HepG2 (cell line): ENCODE measurements at regions not wholly inside any gene's neighbourhood (a gene's known extent, or its start where the extent isn't known, plus 50 kb on each side); places are given as distances from the start of the nearest gene placed in this dataset.

Source experiments
- ATAC-seq: fragments of 200-7000 bp; cut with Tn5 transposase; 3 replicates; pipeline ENCODE4 v1.9.1; 2020; ENCODE audit warnings: mild to moderate bottlenecking, moderate library complexity
- BruUV-seq: library from RNA; stranded (reverse); fragments of 400-500 nt; replicated peaks from 2 replicates; lab custom pipeline; 2021; lab: Mats Ljungman, UMichigan
- CTCF ChIA-PET: fragments of 300-600 bp; formaldehyde crosslinking; extraction: SDS; loops from one replicate; lab custom pipeline; 2021; ENCODE audit warnings: low total read pairs, inconsistent platforms, low intra/inter-chr PET ratio; lab: Yijun Ruan, JAX
- POLR2A ChIA-PET: fragments of 350-600 bp; sonication (Branson Sonifier 250); formaldehyde crosslinking; loops from one replicate; lab custom pipeline; 2020; ENCODE audit warnings: antibody characterized with exemption, inconsistent platforms; lab: Yijun Ruan, JAX
- DNase-seq: peaks from one replicate; pipeline ENCODE4 v3.0.0-alpha.2; 2015; ENCODE audit warnings: low spot score
- FAIRE-seq: peaks from 3 replicates; lab custom pipeline; 2011; peaks lifted over from hg19 to GRCh38; lab: Jason Lieb, UNC
- H2AFZ ChIP-seq: one replicate; pipeline ENCODE4 v1.6.1; 2011; ENCODE audit warnings: low read length, inconsistent platforms
- H3K27ac ChIP-seq: fragments of 300-600 bp; 3 replicates; pipeline ENCODE4 v1.8.0; 2011; ENCODE audit warnings: mixed run types, mild to moderate bottlenecking, mixed read lengths, low read length, inconsistent platforms; ENCODE audit not compliant: insufficient read depth; ENCODE audit errors: extremely low read length
- H3K27me3 ChIP-seq, 2 experiments: fragments of 200-600 bp in 1 of 2; 2 replicates in 1 of 2; 3 replicates in 1 of 2; pipeline versions ENCODE4 v1.6.0 to v1.8.0; 2011; ENCODE audit warnings: low read length in 2 of 2, mild to moderate bottlenecking in 2 of 2, moderate library complexity in 2 of 2, inconsistent platforms in 1 of 2; ENCODE audit not compliant: insufficient read depth in 2 of 2, control insufficient read depth in 1 of 2
- H3K36me3 ChIP-seq, 2 experiments: fragments of 200-600 bp in 1 of 2; replicated peaks in 1 of 2; 2 replicates in 1 of 2; 3 replicates in 1 of 2; pipeline versions ENCODE4 v1.5.1 to v1.8.0; 2011; ENCODE audit warnings: low read length in 2 of 2, inconsistent platforms in 1 of 2; ENCODE audit not compliant: insufficient read depth in 2 of 2, control insufficient read depth in 1 of 2
- H3K4me1 ChIP-seq: 2 replicates; pipeline ENCODE4 v1.5.1; 2012; ENCODE audit warnings: low read length, inconsistent platforms; ENCODE audit not compliant: insufficient read depth
- H3K4me2 ChIP-seq: 2 replicates; pipeline ENCODE4 v1.6.0; 2011; ENCODE audit warnings: low read depth, low read length, inconsistent platforms
- H3K4me3 ChIP-seq, 3 experiments: fragments of 200-600 bp in 1 of 3; sonication (generic), shearing (Covaris generic) in 1 of 3; replicated peaks in 1 of 3; 2 replicates each; pipeline ENCODE4 v1.5.1; 2011 to 2016; ENCODE audit warnings: low read length in 3 of 3, inconsistent platforms in 2 of 3, low read depth in 2 of 3, mild to moderate bottlenecking in 2 of 3, control low read depth in 1 of 3, mixed read lengths in 1 of 3; ENCODE audit not compliant: insufficient read depth in 1 of 3
- H3K79me2 ChIP-seq: one replicate; pipeline ENCODE4 v1.6.1; 2011; ENCODE audit warnings: low read length, inconsistent platforms; ENCODE audit not compliant: insufficient read depth
- H3K9ac ChIP-seq: 2 replicates; pipeline ENCODE4 v1.6.0; 2011; ENCODE audit warnings: mild to moderate bottlenecking, low read depth, low read length, inconsistent platforms; ENCODE audit not compliant: insufficient read depth
- H3K9me3 ChIP-seq: 2 replicates; pipeline ENCODE4 v1.5.1; 2012; ENCODE audit warnings: mild to moderate bottlenecking, low read length
- H4K20me1 ChIP-seq: 2 replicates; pipeline ENCODE4 v1.6.0; 2011; ENCODE audit warnings: inconsistent platforms, mild to moderate bottlenecking, low read length, moderate library complexity; ENCODE audit not compliant: insufficient read depth
- ATM ChIP-seq: fragments of 450-650 bp; IDR thresholded peaks from 2 replicates; pipeline ENCODE4 v1.7.1; 2017; ENCODE audit warnings: mild to moderate bottlenecking, borderline replicate concordance
- ATRX ChIP-seq: sonication (generic); formaldehyde crosslinking; IDR thresholded peaks from 2 replicates; pipeline ENCODE4 v1.4.0; 2020; ENCODE audit warnings: missing genetic modification reagents, borderline replicate concordance
- CREB1 ChIP-seq, 2 experiments: fragments of 450-650 bp in 1 of 2; IDR thresholded peaks; 2 replicates each; pipeline ENCODE4 v1.6.1; 2016 to 2017; ENCODE audit warnings: control low read depth in 1 of 2, mild to moderate bottlenecking in 1 of 2, missing compliant biosample characterization in 1 of 2, missing genetic modification characterization in 1 of 2
- GLI4 ChIP-seq: sonication (generic); formaldehyde crosslinking; IDR thresholded peaks from 2 replicates; pipeline ENCODE4 v1.5.1; 2020; ENCODE audit warnings: missing genetic modification reagents, mild to moderate bottlenecking, moderate library complexity, borderline replicate concordance
- MAFG ChIP-seq: sonication (generic); formaldehyde crosslinking; IDR thresholded peaks from 2 replicates; pipeline ENCODE4 v1.5.1; 2020; ENCODE audit warnings: mild to moderate bottlenecking, missing genetic modification reagents
- MED1 ChIP-seq: sonication (generic); formaldehyde crosslinking; IDR thresholded peaks from 2 replicates; pipeline ENCODE4 v1.4.0; 2020; ENCODE audit warnings: missing genetic modification reagents
- NFIC ChIP-seq: IDR thresholded peaks from 2 replicates; pipeline ENCODE4 v1.6.1; 2012; ENCODE audit warnings: mild to moderate bottlenecking, low read length, inconsistent platforms
- NR2C2 ChIP-seq: sonication (generic); formaldehyde crosslinking; IDR thresholded peaks from 2 replicates; pipeline ENCODE4 v1.4.0; 2020; ENCODE audit warnings: missing genetic modification reagents, mild to moderate bottlenecking, moderate library complexity, borderline replicate concordance
- PCBP1 ChIP-seq: fragments of 200-400 bp; formaldehyde crosslinking; IDR thresholded peaks from 2 replicates; pipeline ENCODE4 v1.6.1; 2017; ENCODE audit warnings: mild to moderate bottlenecking, low read depth, low read length, borderline replicate concordance
- POLR2G ChIP-seq: fragments of 200-400 bp; formaldehyde crosslinking; IDR thresholded peaks from 2 replicates; pipeline ENCODE4 v1.6.1; 2018; ENCODE audit warnings: mild to moderate bottlenecking, low read depth, low read length, moderate library complexity
- REL ChIP-seq: sonication (generic); formaldehyde crosslinking; conservative IDR thresholded peaks from 2 replicates; pipeline ENCODE4 v1.8.0; 2022; ENCODE audit warnings: mild to moderate bottlenecking, missing genetic modification reagents, moderate library complexity
- SAFB2 ChIP-seq: sonication (generic); formaldehyde crosslinking; IDR thresholded peaks from 2 replicates; pipeline ENCODE4 v1.5.1; 2020; ENCODE audit warnings: missing genetic modification reagents, low read depth, mild to moderate bottlenecking, borderline replicate concordance
- SATB2 ChIP-seq: sonication (generic); formaldehyde crosslinking; IDR thresholded peaks from 2 replicates; pipeline ENCODE4 v1.5.0; 2020; ENCODE audit warnings: missing genetic modification reagents
- TOPORS ChIP-seq: sonication (generic); formaldehyde crosslinking; IDR thresholded peaks from 2 replicates; pipeline ENCODE4 v1.8.0; 2023; ENCODE audit warnings: mild to moderate bottlenecking, missing genetic modification reagents
- YY1 ChIP-seq: IDR thresholded peaks from 2 replicates; pipeline ENCODE4 v1.6.1; 2011; ENCODE audit warnings: low read length, low read depth, moderate library complexity, mild to moderate bottlenecking; ENCODE audit not compliant: insufficient read depth, insufficient replicate concordance
- ZNF562 ChIP-seq: sonication (generic); formaldehyde crosslinking; IDR thresholded peaks from 2 replicates; pipeline ENCODE4 v1.8.0; 2022; ENCODE audit warnings: missing genetic modification reagents, borderline replicate concordance
- ZNF788 ChIP-seq: sonication (generic); formaldehyde crosslinking; IDR thresholded peaks from 2 replicates; pipeline ENCODE4 v1.5.0; 2020; ENCODE audit warnings: mild to moderate bottlenecking, missing genetic modification reagents, borderline replicate concordance
- ZSCAN30 ChIP-seq: sonication (generic); formaldehyde crosslinking; IDR thresholded peaks from 2 replicates; pipeline ENCODE4 v1.5.0; 2020; ENCODE audit warnings: mild to moderate bottlenecking, missing genetic modification reagents
- ZSCAN9 ChIP-seq: IDR thresholded peaks from 2 replicates; pipeline ENCODE4 v1.6.1; 2016; ENCODE audit warnings: borderline replicate concordance
- WGBS: methylation state at CpG from one replicate; pipeline ENCODE4 v1.1.6; 2017; ENCODE audit warnings: low lambda C conversion rate; 5-methylcytosine and 5-hydroxymethylcytosine counted together
- in situ Hi-C: cut with HindIII; loops from 2 replicates; pipeline ENCODE4 v1.10.0; 2017; ENCODE audit warnings: low pct_unique_long_range_greater_than_20kb; ENCODE audit not compliant: extremely low pct_ligation_motif_present
- intact Hi-C: fragments of 100-400 bp; cut with micrococcal nuclease; formaldehyde crosslinking; loops from one replicate; pipeline ENCODE4 v1.10.0; 2022; ENCODE audit not compliant: unreplicated experiment
- TF ChIP-seq, protein P1 (sequence below): sonication (generic); formaldehyde crosslinking; IDR thresholded peaks from 2 replicates; pipeline ENCODE4 v1.4.0; 2020; ENCODE audit warnings: mild to moderate bottlenecking, missing genetic modification reagents
- TF ChIP-seq, protein P2 (sequence below): sonication (generic); formaldehyde crosslinking; IDR thresholded peaks from 2 replicates; pipeline ENCODE4 v1.9.0; 2021; ENCODE audit warnings: missing genetic modification reagents, borderline replicate concordance

GRCh38 chr13:89966524-89966923 is 1381.0 kb upstream of the MIR17HG start (continued):
- TF ChIP-seq SATB2 (CRISPR knock-in tag), result no peak

- Histone ChIP-seq H3K4me3 (no peak overlapping the region), H3K27ac (no peak overlapping the region), H3K36me3 (no peaks in the 10 kb centered on the region), H4K20me1 (no peaks in the 10 kb centered on the region), H3K79me2 (no peaks in the 10 kb centered on the region), H3K9me3 (no peaks in the 10 kb centered on the region), H3K9ac (no peak overlapping the region), H3K4me1 (no peaks in the 10 kb centered on the region), H3K27me3 (no peaks in the 10 kb centered on the region), H3K4me2 (no peak overlapping the region), H2AFZ (no peak overlapping the region)
- TF ChIP-seq GLI4, result no peak
- TF ChIP-seq REL (CRISPR knock-in tag), result no peak
- TF ChIP-seq NFIC, result no peak
- no peak for TF ChIP-seq ZNF788 (CRISPR knock-in tag)
- TF ChIP-seq NR2C2 (CRISPR knock-in tag), result no peak
- TF ChIP-seq ATRX, result no peak
- TF ChIP-seq, protein P1, sequence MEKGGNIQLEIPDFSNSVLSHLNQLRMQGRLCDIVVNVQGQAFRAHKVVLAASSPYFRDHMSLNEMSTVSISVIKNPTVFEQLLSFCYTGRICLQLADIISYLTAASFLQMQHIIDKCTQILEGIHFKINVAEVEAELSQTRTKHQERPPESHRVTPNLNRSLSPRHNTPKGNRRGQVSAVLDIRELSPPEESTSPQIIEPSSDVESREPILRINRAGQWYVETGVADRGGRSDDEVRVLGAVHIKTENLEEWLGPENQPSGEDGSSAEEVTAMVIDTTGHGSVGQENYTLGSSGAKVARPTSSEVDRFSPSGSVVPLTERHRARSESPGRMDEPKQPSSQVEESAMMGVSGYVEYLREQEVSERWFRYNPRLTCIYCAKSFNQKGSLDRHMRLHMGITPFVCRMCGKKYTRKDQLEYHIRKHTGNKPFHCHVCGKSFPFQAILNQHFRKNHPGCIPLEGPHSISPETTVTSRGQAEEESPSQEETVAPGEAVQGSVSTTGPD (CRISPR knock-in tag), result no peak
- no peak for TF ChIP-seq POLR2G
- TF ChIP-seq PCBP1, result no peak
- no peak for TF ChIP-seq TOPORS (CRISPR knock-in tag)
- no peak for TF ChIP-seq ZNF562 (CRISPR knock-in tag)
- TF ChIP-seq YY1, result no peak
- TF ChIP-seq MAFG (CRISPR knock-in tag), result no peak
- no peak for TF ChIP-seq ZSCAN9
- TF ChIP-seq ZSCAN30 (CRISPR knock-in tag), result no peak
- TF ChIP-seq MED1 (CRISPR knock-in tag), result no peak
- no peak for TF ChIP-seq ATM
- TF ChIP-seq, protein P2, sequence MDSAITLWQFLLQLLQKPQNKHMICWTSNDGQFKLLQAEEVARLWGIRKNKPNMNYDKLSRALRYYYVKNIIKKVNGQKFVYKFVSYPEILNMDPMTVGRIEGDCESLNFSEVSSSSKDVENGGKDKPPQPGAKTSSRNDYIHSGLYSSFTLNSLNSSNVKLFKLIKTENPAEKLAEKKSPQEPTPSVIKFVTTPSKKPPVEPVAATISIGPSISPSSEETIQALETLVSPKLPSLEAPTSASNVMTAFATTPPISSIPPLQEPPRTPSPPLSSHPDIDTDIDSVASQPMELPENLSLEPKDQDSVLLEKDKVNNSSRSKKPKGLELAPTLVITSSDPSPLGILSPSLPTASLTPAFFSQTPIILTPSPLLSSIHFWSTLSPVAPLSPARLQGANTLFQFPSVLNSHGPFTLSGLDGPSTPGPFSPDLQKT (CRISPR knock-in tag), result no peak
- no peak for TF ChIP-seq CREB1 (IDR thresholded peaks at IDR 0.05)
- TF ChIP-seq CREB1 (CRISPR knock-in tag; IDR thresholded peaks at IDR 0.05), result no peak
- no peak for TF ChIP-seq SAFB2 (CRISPR knock-in tag)
- WGBS, result 10% methylated on average over 2 of the region's 2 CpGs
- intact Hi-C loops, result no loop called here
- in situ Hi-C loops, result no loop called here
- DNase-seq (no peak), FAIRE-seq (no peak), ATAC-seq (no peak)
- ChIA-PET CTCF (no interaction called here), POLR2A (no interaction called here)
- BruUV-seq, result no TSS peak
Observed at GRCh38 chr13:89967701-89968100, 1379.8 kb upstream of the MIR17HG start.
